Right cardiac atrium (tissue), 5 donors: ENCODE measurements at regions not wholly inside any gene's neighbourhood (a gene's known extent, or its start where the extent isn't known, plus 50 kb on each side); places are given as distances from the start of the nearest gene placed in this dataset.
A peak's percentile ranks its signal among the peaks of the same experiment; 100 is the strongest.
"Not testable (repeated sequence)": the region's sequence is repeated elsewhere in the genome, so short reads cannot be mapped to it uniquely, and the experiment has no call there.

ENCODE experiments used
- ATAC-seq, 2 donors: fragments of 200-7000 bp; cut with Tn5 transposase; one replicate each; pipeline versions ENCODE4 v1.8.0 to v1.9.1; 2020; ENCODE audit warnings: moderate library complexity in 2 of 2, mild to moderate bottlenecking in 1 of 2
- DNase-seq, 3 donors: peaks; one replicate each; pipeline ENCODE4 v3.0.0-alpha.2; 2020
- H3K27ac ChIP-seq: one replicate; pipeline ENCODE4 v1.5.1; 2013; ENCODE audit warnings: mild to moderate bottlenecking, low read length, control low read depth, moderate library complexity
- H3K27me3 ChIP-seq: one replicate; pipeline ENCODE4 v1.6.1; 2013; ENCODE audit not compliant: control insufficient read depth, insufficient read depth
- H3K4me1 ChIP-seq: one replicate; pipeline ENCODE4 v1.6.1; 2013; ENCODE audit warnings: low read length; ENCODE audit not compliant: control insufficient read depth, insufficient read depth
- H3K4me3 ChIP-seq: one replicate; pipeline ENCODE4 v1.5.1; 2013; ENCODE audit warnings: low read length, control low read depth
- H3K9me3 ChIP-seq: one replicate; pipeline ENCODE4 v1.6.1; 2013; ENCODE audit warnings: low read length; ENCODE audit not compliant: control insufficient read depth
- whole genome bisulfite sequencing: extraction: QIAGEN DNeasy Blood & Tissue Kit; methylation state at CpG from one replicate; pipeline ENCODE4 v1.1.7; 2013; 5-methylcytosine and 5-hydroxymethylcytosine counted together
- intact Hi-C, 4 donors: fragments of 100-400 bp; cut with DNase I; formaldehyde crosslinking; loops; one replicate each; pipeline versions ENCODE4 v1.11.0 to v1.14.0; 2022 to 2023
- donor health status: healthy with polysubstance abuse.
- donor health status: DM: no; HTN: yes; CAD: no.
- donor health status: DM: no; HTN: no; CAD: no.
- donor health status: DM: no; HTN: yes; CAD: no; lungs with severe emphysema.
- donor health status: DM: yes; HTN: yes; CAD: no.

- H3K4me1 ChIP-seq: no peaks in the 10 kb centered on the region
- DNase-seq (no peak), ATAC-seq (no peak)
- no peak overlapping the region for H3K4me3 ChIP-seq
- H3K27ac ChIP-seq: no peak overlapping the region
- intact Hi-C loops: no loop called here
- 88% methylated on average over 3 of the region's 3 CpGs for WGBS
- H3K9me3 ChIP-seq: no peaks in the 10 kb centered on the region
- no peaks in the 10 kb centered on the region for H3K27me3 ChIP-seq
Observed at GRCh38 chr6:145143379-145143778, 591.9 kb downstream of the EPM2A start.

GRCh38 chr6:145147559-145147958 lies 587.8 kb downstream of the EPM2A start:
- DNase-seq: no peak
- Histone ChIP-seq H3K27me3 (no peaks in the 10 kb centered on the region), H3K27ac (no peak overlapping the region), H3K4me3 (no peak overlapping the region), H3K4me1 (no peaks in the 10 kb centered on the region), H3K9me3 (no peaks in the 10 kb centered on the region)
- intact Hi-C loops: no loop called here
- peak; percentile 64 to 68 for ATAC-seq

GRCh38 chr6:145147981-145148749 lies 587.2 kb downstream of the EPM2A start:
- intact Hi-C loops: no loop called here
- no peak for DNase-seq
- H3K27ac ChIP-seq: no peak overlapping the region
- H3K27me3 ChIP-seq: no peaks in the 10 kb centered on the region
- 50% methylated on average over 3 of the region's 3 CpGs for WGBS
- H3K9me3 ChIP-seq: no peaks in the 10 kb centered on the region
- H3K4me3 ChIP-seq: no peak overlapping the region
- no peaks in the 10 kb centered on the region for H3K4me1 ChIP-seq
- ATAC-seq: peak; percentile 63 to 65

- Histone ChIP-seq H3K27me3 (no peaks in the 10 kb centered on the region), H3K9me3 (no peaks in the 10 kb centered on the region), H3K4me3 (no peak overlapping the region), H3K27ac (no peak overlapping the region), H3K4me1 (no peaks in the 10 kb centered on the region)
- intact Hi-C loops: no loop called here
- 58% methylated on average over 2 of the region's 2 CpGs for WGBS
- DNase-seq (no peak), ATAC-seq (no peak)
Observed at GRCh38 chr6:145148776-145149175, 586.5 kb downstream of the EPM2A start.

GRCh38 chr6:145151624-145152023 lies 583.7 kb downstream of the EPM2A start:
- H3K9me3 ChIP-seq: no peaks in the 10 kb centered on the region
- no peak overlapping the region for H3K27ac ChIP-seq
- ATAC-seq (no peak), DNase-seq (no peak)
- no peak overlapping the region for H3K4me3 ChIP-seq
- no peaks in the 10 kb centered on the region for H3K27me3 ChIP-seq
- WGBS: 76% methylated on average over 3 of the region's 3 CpGs
- H3K4me1 ChIP-seq: no peaks in the 10 kb centered on the region
- intact Hi-C loops: no loop called here

- ATAC-seq (no peak), DNase-seq (no peak)
- intact Hi-C loops: no loop called here
- Histone ChIP-seq H3K9me3 (no peaks in the 10 kb centered on the region), H3K4me3 (no peak overlapping the region), H3K27me3 (no peaks in the 10 kb centered on the region), H3K27ac (no peak overlapping the region), H3K4me1 (no peaks in the 10 kb centered on the region)
- WGBS: 88% methylated on average over 6 of the region's 6 CpGs
Observed at GRCh38 chr6:145153495-145153894, 581.8 kb downstream of the EPM2A start.

- Histone ChIP-seq H3K9me3 (no peaks in the 10 kb centered on the region), H3K27me3 (no peaks in the 10 kb centered on the region), H3K4me3 (no peak overlapping the region), H3K27ac (no peak overlapping the region), H3K4me1 (no peaks in the 10 kb centered on the region)
- ATAC-seq (no peak), DNase-seq (no peak)
- intact Hi-C loops: no loop called here
- 69% methylated on average over 1 of the region's 1 CpG for WGBS
Observed at GRCh38 chr6:145155411-145155810, 579.9 kb downstream of the EPM2A start.

GRCh38 chr6:145155873-145156782 lies 579.2 kb downstream of the EPM2A start:
- DNase-seq (no peak), ATAC-seq (no peak)
- Histone ChIP-seq H3K9me3 (no peaks in the 10 kb centered on the region), H3K27me3 (no peaks in the 10 kb centered on the region), H3K27ac (no peak overlapping the region), H3K4me3 (no peak overlapping the region), H3K4me1 (no peaks in the 10 kb centered on the region)
- 68% methylated on average over 2 of the region's 2 CpGs for WGBS
- intact Hi-C loops: no loop called here

GRCh38 chr6:145158636-145159035 lies 576.7 kb downstream of the EPM2A start:
- ATAC-seq, DNase-seq, H3K27ac ChIP-seq, H3K4me1 ChIP-seq, H3K27me3 ChIP-seq, H3K4me3 ChIP-seq, intact Hi-C loops, H3K9me3 ChIP-seq: not testable (repeated sequence)
- 80% methylated on average over 1 of the region's 1 CpG for WGBS

- no peaks in the 10 kb centered on the region for H3K27me3 ChIP-seq
- ATAC-seq (no peak), DNase-seq (no peak)
- H3K4me3 ChIP-seq: no peak overlapping the region
- H3K4me1 ChIP-seq: no peaks in the 10 kb centered on the region
- intact Hi-C loops: no loop called here
- H3K9me3 ChIP-seq: no peaks in the 10 kb centered on the region
- no peak overlapping the region for H3K27ac ChIP-seq
Observed at GRCh38 chr6:145159921-145160320, 575.4 kb downstream of the EPM2A start.

- no peak for DNase-seq
- no peak for ATAC-seq
- Histone ChIP-seq H3K27ac (no peak overlapping the region), H3K4me1 (no peaks in the 10 kb centered on the region), H3K9me3 (no peaks in the 10 kb centered on the region), H3K27me3 (no peaks in the 10 kb centered on the region), H3K4me3 (no peak overlapping the region)
- intact Hi-C loops: no loop called here
- 93% methylated on average over 1 of the region's 1 CpG for WGBS
Observed at GRCh38 chr6:145161501-145161900, 573.8 kb downstream of the EPM2A start.
